GM12891 (cell line): ENCODE measurements at regions not wholly inside any gene's neighbourhood (a gene's known extent, or its start where the extent isn't known, plus 50 kb on each side); places are given as distances from the start of the nearest gene placed in this dataset.

ENCODE experiments used
- PAX5 ChIP-seq: IDR thresholded peaks from 2 replicates; pipeline ENCODE4 v1.6.1; 2011; ENCODE audit warnings: low read length, moderate library complexity, mild to moderate bottlenecking; ENCODE audit not compliant: insufficient read depth, severe bottlenecking
- POLR2A ChIP-seq: IDR thresholded peaks from 2 replicates; pipeline ENCODE4 v1.6.1; 2011; ENCODE audit warnings: low read depth, low read length, control low read depth
- POLR2AphosphoS5 ChIP-seq: IDR thresholded peaks from 2 replicates; pipeline ENCODE4 v1.6.1; 2011; ENCODE audit warnings: low read depth, low read length, control low read depth
- POU2F2 ChIP-seq: IDR thresholded peaks from 2 replicates; pipeline ENCODE4 v1.6.1; 2011; ENCODE audit warnings: low read depth, mild to moderate bottlenecking, control low read depth, low read length, moderate library complexity
- SPI1 ChIP-seq: IDR thresholded peaks from 2 replicates; pipeline ENCODE4 v1.6.1; 2011; ENCODE audit warnings: low read depth, low read length, control low read depth
- TAF1 ChIP-seq: IDR thresholded peaks from 2 replicates; pipeline ENCODE4 v1.6.1; 2011; ENCODE audit warnings: low read depth, low read length, control low read depth

DNA sequence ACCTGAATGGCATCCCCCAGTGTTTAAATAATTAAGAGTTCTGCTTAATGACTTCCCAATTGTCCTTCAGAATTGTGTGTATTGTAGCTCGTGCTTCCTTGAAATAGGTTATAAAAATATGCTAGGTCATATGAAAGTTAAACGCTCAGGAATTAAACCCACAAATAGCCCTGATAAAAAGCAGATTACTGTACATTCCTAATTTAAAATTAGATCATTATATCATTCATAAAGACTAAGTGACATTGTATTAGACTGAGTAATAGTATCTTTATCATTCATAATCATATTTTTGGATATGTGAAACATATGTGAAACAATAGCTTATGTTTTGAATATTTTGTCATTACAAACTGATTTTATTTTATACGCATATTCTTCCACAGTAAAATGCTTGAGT is 1706.7 kb downstream of the HACE1 start:
- TF ChIP-seq POLR2AphosphoS5 = no peak
- TF ChIP-seq POLR2A = no peak
- TF ChIP-seq TAF1 = no peak
- TF ChIP-seq SPI1 = no peak
- TF ChIP-seq POU2F2 = no peak
- TF ChIP-seq PAX5 = no peak
